ENCODE measurements at regions not wholly inside any gene's neighbourhood (a gene's known extent, or its start where the extent isn't known, plus 50 kb on each side); places are given as distances from the start of the nearest gene placed in this dataset.

GRCh38 chr4:155522201-155522600 is 144.4 kb upstream of the GUCY1A1 start:
- peak overlapping the region; percentile 88 to 90 (median 89) for H3K27ac Mint-ChIP-seq
- H3K36me3 Mint-ChIP-seq (ENCODE audit: low read depth): no peaks in the 10 kb centered on the region
- H3K4me3 Mint-ChIP-seq: no peak overlapping the region
- no peak for TF ChIP-seq CTCF (IDR thresholded peaks at IDR 0.05; ENCODE audit: unreplicated experiment in 3 of 3)
- peaks cover 17% of the 10 kb centered on the region for H3K9me3 Mint-ChIP-seq
- H3K4me1 Mint-ChIP-seq: peaks cover 38% of the 10 kb centered on the region
- H3K27me3 Mint-ChIP-seq (ENCODE audit: low read depth): no peaks in the 10 kb centered on the region

- Mint-ChIP-seq H3K36me3 (ENCODE audit: low read depth) (no peaks in the 10 kb centered on the region), H3K27ac (peak overlapping the region in 2 of 3 experiments; percentile 29 to 89), H3K9me3 (peaks cover 17% of the 10 kb centered on the region), H3K4me1 (peaks cover 31% of the 10 kb centered on the region), H3K4me3 (no peak overlapping the region), H3K27me3 (ENCODE audit: low read depth) (no peaks in the 10 kb centered on the region)
- TF ChIP-seq CTCF (IDR thresholded peaks at IDR 0.05; ENCODE audit: unreplicated experiment in 3 of 3): no peak
Observed at GRCh38 chr4:155521382-155521781, 144.6 kb upstream of the MAP9 start.

GRCh38 chr4:155515444-155516075 is 138.8 kb upstream of the MAP9 start:
- H3K27me3 Mint-ChIP-seq (ENCODE audit: low read depth): no peaks in the 10 kb centered on the region
- H3K4me3 Mint-ChIP-seq: no peak overlapping the region
- no peak for TF ChIP-seq CTCF (IDR thresholded peaks at IDR 0.05; ENCODE audit: unreplicated experiment in 3 of 3)
- peaks cover 21% of the 10 kb centered on the region for H3K4me1 Mint-ChIP-seq
- H3K9me3 Mint-ChIP-seq: peaks cover under 1% of the 10 kb centered on the region
- H3K36me3 Mint-ChIP-seq (ENCODE audit: low read depth): no peaks in the 10 kb centered on the region
- no peak overlapping the region for H3K27ac Mint-ChIP-seq

- Mint-ChIP-seq H3K4me1 (peaks cover 23% of the 10 kb centered on the region), H3K9me3 (no peaks in the 10 kb centered on the region), H3K27me3 (ENCODE audit: low read depth) (no peaks in the 10 kb centered on the region), H3K4me3 (no peak overlapping the region), H3K36me3 (ENCODE audit: low read depth) (no peaks in the 10 kb centered on the region), H3K27ac (peak overlapping the region in 1 of 3 experiments; percentile 3)
- no peak for TF ChIP-seq CTCF (IDR thresholded peaks at IDR 0.05; ENCODE audit: unreplicated experiment in 3 of 3)
Observed at GRCh38 chr4:155514628-155515027, 137.9 kb upstream of the MAP9 start.

- H3K27ac Mint-ChIP-seq: peak overlapping the region; percentile 40 to 73 (median 56)
- TF ChIP-seq CTCF (IDR thresholded peaks at IDR 0.05; ENCODE audit: unreplicated experiment in 3 of 3): no peak
- H3K9me3 Mint-ChIP-seq: no peaks in the 10 kb centered on the region
- H3K4me3 Mint-ChIP-seq: no peak overlapping the region
- H3K4me1 Mint-ChIP-seq: peaks cover 30% of the 10 kb centered on the region
- H3K27me3 Mint-ChIP-seq (ENCODE audit: low read depth): no peaks in the 10 kb centered on the region
- H3K36me3 Mint-ChIP-seq (ENCODE audit: low read depth): no peaks in the 10 kb centered on the region
Observed at GRCh38 chr4:155512817-155513216, 136.1 kb upstream of the MAP9 start.

- no peak for TF ChIP-seq CTCF (IDR thresholded peaks at IDR 0.05; ENCODE audit: unreplicated experiment in 3 of 3)
- H3K36me3 Mint-ChIP-seq (ENCODE audit: low read depth): no peaks in the 10 kb centered on the region
- no peak overlapping the region for H3K4me3 Mint-ChIP-seq
- no peaks in the 10 kb centered on the region for H3K27me3 Mint-ChIP-seq (ENCODE audit: low read depth)
- no peaks in the 10 kb centered on the region for H3K9me3 Mint-ChIP-seq
- peaks cover 33% of the 10 kb centered on the region for H3K4me1 Mint-ChIP-seq
- peak overlapping the region in 1 of 3 experiments; percentile 56 for H3K27ac Mint-ChIP-seq
Observed at GRCh38 chr4:155512046-155512445, 135.3 kb upstream of the MAP9 start.
